Mesothelial cell of epicardium (in vitro differentiated cells): ENCODE measurements at regions not wholly inside any gene's neighbourhood (a gene's known extent, or its start where the extent isn't known, plus 50 kb on each side); places are given as distances from the start of the nearest gene placed in this dataset.

Source experiments
- DNase-seq, 2 experiments: peaks; one replicate each; pipeline ENCODE4 v3.0.0; 2021; ENCODE audit warnings: low spot score in 2 of 2; ENCODE audit not compliant: unreplicated experiment in 2 of 2
- H3K27ac Mint-ChIP-seq: 2 replicates; pipeline ENCODE4 v1.8.0; 2021; ENCODE audit warnings: mixed read lengths
- H3K27me3 Mint-ChIP-seq: 2 replicates; pipeline ENCODE4 v1.8.0; 2021; ENCODE audit warnings: low read depth, mixed read lengths
- H3K36me3 Mint-ChIP-seq: 2 replicates; pipeline ENCODE4 v1.8.0; 2021; ENCODE audit warnings: mixed read lengths
- H3K4me1 Mint-ChIP-seq: 2 replicates; pipeline ENCODE4 v1.8.0; 2021; ENCODE audit warnings: mixed read lengths
- H3K4me3 Mint-ChIP-seq: 2 replicates; pipeline ENCODE4 v1.8.0; 2021; ENCODE audit warnings: mild to moderate bottlenecking, moderate library complexity, mixed read lengths
- H3K9me3 Mint-ChIP-seq: 2 replicates; pipeline ENCODE4 v1.8.0; 2021; ENCODE audit warnings: mixed read lengths
- CTCF ChIP-seq: fragments of 200-600 bp; sonication (generic); IDR thresholded peaks from one replicate; pipeline ENCODE4 v1.5.0; 2021; ENCODE audit warnings: antibody characterized with exemption; ENCODE audit not compliant: unreplicated experiment

DNA sequence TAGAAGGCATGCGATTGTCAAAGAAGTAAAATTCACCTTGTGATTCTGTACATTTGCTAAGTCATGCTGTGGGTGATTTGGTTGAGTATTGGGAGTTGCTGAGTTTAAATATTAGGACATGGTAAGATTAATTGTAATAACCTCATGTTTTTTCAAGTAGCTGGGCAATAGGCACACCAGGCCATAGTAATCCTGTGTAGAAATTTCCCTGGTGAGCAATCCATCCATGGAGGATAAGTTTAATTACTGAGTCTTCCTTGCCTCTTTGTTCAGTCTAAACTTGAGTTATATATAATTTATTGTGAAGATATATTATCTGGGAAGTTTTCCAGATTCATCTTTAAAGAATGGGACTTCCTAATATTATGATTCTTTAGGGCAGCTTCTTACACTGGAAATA is 221.1 kb upstream of the NUDT12 start:
- H3K27me3 Mint-ChIP-seq, result no peaks in the 10 kb centered on the region
- DNase-seq, result no peak
- no peak for TF ChIP-seq CTCF
- no peaks in the 10 kb centered on the region for H3K36me3 Mint-ChIP-seq
- H3K4me1 Mint-ChIP-seq, result peaks cover 28% of the 10 kb centered on the region
- H3K9me3 Mint-ChIP-seq, result no peaks in the 10 kb centered on the region
- H3K4me3 Mint-ChIP-seq, result no peak overlapping the region
- no peak overlapping the region for H3K27ac Mint-ChIP-seq

GRCh38 chr5:103780794-103781193 is 218.2 kb upstream of the NUDT12 start:
- H3K36me3 Mint-ChIP-seq, result peaks cover 2% of the 10 kb centered on the region
- H3K27me3 Mint-ChIP-seq, result no peaks in the 10 kb centered on the region
- no peak for TF ChIP-seq CTCF
- DNase-seq, result no peak
- no peak overlapping the region for H3K27ac Mint-ChIP-seq
- peaks cover 28% of the 10 kb centered on the region for H3K4me1 Mint-ChIP-seq
- H3K9me3 Mint-ChIP-seq, result peaks cover 8% of the 10 kb centered on the region
- no peak overlapping the region for H3K4me3 Mint-ChIP-seq

DNA sequence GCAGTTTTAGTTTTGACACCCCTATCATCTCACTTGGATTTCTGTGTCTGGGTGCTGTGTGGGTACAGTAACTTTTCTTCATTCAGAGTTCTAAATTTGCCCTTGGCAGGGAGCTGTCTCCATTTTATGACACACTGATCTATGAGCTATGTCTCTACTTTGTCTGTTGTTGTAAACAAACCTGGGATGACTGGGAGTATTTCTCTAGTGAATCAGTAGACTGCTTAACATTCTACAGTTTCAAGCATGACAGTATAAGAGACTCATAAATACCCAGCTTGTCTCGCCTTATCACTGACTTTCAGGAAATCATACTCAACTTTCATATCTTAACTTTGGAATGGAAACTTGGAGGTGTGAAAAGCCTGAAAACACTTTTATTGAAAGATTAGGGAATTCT is 212.1 kb upstream of the NUDT12 start:
- peak overlapping the region; percentile 58 for H3K27ac Mint-ChIP-seq
- peaks cover 22% of the 10 kb centered on the region for H3K9me3 Mint-ChIP-seq
- DNase-seq, result no peak
- peaks cover 19% of the 10 kb centered on the region for H3K4me1 Mint-ChIP-seq
- H3K36me3 Mint-ChIP-seq, result peaks cover 4% of the 10 kb centered on the region
- no peak for TF ChIP-seq CTCF
- no peak overlapping the region for H3K4me3 Mint-ChIP-seq
- no peaks in the 10 kb centered on the region for H3K27me3 Mint-ChIP-seq

DNA sequence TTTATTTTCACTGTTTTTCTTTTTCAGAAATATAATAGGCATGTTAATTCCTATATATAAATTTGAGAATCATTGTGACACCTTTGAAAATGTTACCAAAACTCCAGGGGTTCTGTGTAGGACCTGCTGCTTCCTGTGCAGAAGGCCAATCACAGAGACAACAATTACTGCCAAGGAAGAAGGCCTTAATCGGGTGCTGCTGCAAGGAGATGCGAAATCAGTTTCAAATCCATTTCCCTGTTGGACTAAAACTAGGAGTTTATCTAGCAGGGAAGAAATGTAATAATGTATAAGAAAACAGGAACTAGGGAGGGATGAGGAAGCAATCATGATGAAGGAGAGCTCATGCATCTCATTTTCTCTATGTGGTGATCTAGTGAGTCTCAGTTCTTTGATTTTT is 209.7 kb upstream of the NUDT12 start:
- no peak for DNase-seq
- Mint-ChIP-seq H3K4me3 (no peak overlapping the region), H3K9me3 (peaks cover 21% of the 10 kb centered on the region), H3K27me3 (no peaks in the 10 kb centered on the region), H3K27ac (no peak overlapping the region), H3K36me3 (peaks cover 2% of the 10 kb centered on the region), H3K4me1 (peaks cover 27% of the 10 kb centered on the region)
- TF ChIP-seq CTCF, result no peak

DNA sequence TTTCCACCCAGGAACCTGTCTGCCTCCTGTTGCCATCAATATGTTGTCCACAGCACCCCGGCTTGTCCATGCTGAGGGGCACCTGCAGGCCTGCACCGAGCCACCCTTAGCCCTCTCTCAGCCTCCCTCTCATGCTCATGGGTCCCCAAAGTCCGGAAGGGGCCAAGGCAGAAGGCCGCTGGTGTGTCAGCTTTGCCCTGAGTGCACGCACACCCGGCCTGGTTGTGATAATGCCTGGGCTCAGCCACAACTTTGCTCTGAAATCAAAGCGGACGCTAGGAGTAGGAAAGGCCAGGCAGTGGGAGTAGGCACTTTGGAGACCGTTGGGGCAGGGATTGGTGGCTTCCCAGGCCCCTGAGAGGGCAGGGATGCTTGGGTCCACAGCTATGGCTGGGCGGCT is 201.8 kb upstream of the NUDT12 start:
- no peak overlapping the region for H3K27ac Mint-ChIP-seq
- H3K4me3 Mint-ChIP-seq, result no peak overlapping the region
- peaks cover 4% of the 10 kb centered on the region for H3K9me3 Mint-ChIP-seq
- peaks cover 6% of the 10 kb centered on the region for H3K4me1 Mint-ChIP-seq
- H3K27me3 Mint-ChIP-seq, result no peaks in the 10 kb centered on the region
- no peaks in the 10 kb centered on the region for H3K36me3 Mint-ChIP-seq
- TF ChIP-seq CTCF, result no peak
- no peak for DNase-seq

- TF ChIP-seq CTCF, result no peak
- no peak for DNase-seq
- Mint-ChIP-seq H3K9me3 (no peaks in the 10 kb centered on the region), H3K4me3 (no peak overlapping the region), H3K27ac (no peak overlapping the region), H3K36me3 (no peaks in the 10 kb centered on the region), H3K27me3 (no peaks in the 10 kb centered on the region), H3K4me1 (no peaks in the 10 kb centered on the region)
Observed at GRCh38 chr5:103758996-103759395, 196.4 kb upstream of the NUDT12 start.
